Dermis microvascular lymphatic vessel endothelial cell (primary cell): ENCODE measurements at regions not wholly inside any gene's neighbourhood (a gene's known extent, or its start where the extent isn't known, plus 50 kb on each side); places are given as distances from the start of the nearest gene placed in this dataset.

ENCODE experiments used
- DNase-seq, 2 donors: peaks; one replicate each; pipeline versions ENCODE4 v3.0.0 to v3.0.0-alpha.2; 2010; ENCODE audit warnings: low read depth in 2 of 2

DNA sequence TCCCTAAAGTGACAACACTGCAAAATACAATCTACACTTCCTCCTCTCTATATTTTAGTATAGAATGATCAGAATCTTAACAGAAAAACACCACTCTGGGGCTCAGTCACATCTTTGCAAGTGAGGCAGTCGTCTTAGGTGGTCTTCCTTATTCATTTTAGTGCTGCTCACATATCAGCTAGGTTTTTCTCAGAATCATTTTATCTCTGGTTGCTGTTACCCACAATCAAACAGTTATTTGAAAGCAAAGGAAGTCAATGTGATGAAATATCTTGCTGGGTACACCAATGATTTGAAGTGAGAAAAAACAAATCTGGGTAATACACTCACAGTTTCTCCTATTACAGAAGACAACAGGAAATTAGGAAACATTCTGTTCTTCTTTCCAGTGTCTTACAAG lies 275.2 kb downstream of the DSEL start:
- DNase-seq: no peak

DNA sequence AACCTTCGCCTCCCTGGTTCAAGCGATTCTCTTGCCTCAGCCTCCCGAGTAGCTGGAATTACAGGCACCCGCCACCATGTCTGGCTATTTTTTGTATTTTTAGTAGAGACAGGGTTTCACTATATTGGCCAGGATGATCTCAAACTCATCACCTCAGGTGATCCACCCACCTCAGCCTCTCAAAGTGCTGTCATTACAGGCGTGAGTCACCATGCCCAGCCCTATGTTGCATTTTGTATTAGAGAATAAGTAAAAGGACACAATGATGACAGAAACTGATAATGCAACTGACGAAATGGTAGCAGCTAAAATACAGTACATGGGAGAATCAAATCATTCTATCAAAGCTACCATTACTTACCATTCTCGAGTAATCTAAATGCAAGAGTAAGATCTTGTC lies 276.7 kb downstream of the DSEL start:
- no peak for DNase-seq

DNA sequence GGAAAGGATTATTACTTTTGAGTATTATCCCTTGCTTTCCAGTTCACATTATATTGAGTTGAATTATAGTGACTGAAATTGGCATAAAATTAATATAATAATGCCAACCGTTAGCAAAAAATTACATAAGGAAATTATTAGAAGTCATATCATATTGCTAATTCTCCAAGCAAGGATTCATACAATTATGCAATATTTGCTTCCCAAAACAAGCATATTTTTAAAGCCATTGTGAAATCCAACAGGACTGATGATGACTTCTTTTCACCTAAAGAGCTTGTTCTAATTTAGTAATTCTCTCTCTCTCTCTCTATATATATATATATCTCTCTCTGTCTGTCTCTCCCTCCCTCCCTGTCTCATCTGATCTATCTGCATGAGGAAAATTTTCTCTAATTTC lies 283.5 kb downstream of the DSEL start:
- DNase-seq: no peak

DNA sequence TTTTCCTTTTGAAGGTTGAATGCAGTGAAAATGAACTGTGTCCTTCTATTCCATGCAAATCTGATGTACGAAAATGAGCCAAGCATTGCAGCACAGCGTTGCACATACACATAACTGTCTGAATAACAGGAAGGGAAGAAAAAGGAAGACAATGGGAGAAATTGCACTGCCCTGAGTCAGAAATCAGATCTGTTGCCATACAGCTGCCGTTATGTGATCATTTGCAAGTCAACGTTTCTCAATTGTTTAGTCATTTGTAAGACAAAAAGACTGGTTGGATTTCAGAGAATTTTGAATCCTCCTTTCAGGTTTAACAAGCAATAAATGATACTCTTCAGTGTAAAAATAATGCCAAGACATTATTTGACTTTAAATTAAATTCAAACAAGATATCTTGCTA lies 284.1 kb downstream of the DSEL start:
- peak; percentile 80 to 97 for DNase-seq

DNA sequence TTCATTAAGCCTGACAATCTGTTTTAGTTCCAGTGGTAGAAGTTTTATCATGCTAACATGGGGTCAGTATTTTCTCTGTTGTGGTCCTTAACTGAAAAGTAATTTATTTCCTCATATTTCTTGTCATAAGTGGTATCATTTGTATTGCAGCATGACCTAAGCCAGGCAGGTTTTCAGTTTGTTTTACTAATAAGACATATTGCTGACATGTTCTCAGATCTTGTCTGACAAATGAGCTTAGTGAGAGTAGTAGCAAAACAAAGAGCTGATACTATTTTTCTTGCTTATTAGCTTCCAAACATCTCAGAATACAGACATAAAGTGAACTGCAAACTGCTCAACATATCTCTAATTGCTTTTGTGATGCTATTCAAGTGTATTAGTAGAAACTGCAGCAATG lies 293.6 kb downstream of the DSEL start:
- no peak for DNase-seq

DNA sequence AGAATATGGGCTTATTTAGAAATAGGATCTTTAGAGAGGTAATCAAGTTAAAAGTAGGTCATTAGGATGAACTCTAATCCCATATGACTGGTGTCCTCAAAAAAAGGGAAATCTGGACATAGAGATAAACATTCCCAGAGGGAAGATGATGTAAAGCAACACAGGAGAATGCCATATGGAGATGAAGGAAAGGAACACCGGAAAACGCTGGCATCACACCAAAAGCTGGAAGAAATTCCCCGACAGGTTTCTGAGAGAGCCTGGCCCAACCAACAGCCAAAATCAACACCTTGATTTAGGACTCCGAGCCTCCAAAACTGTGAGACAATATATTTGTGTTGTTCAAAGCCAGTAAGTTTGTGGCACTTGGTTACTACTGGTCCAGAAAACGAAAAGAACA lies 296.7 kb downstream of the DSEL start:
- peak in 1 of 2 donors; percentile 70 for DNase-seq

DNA sequence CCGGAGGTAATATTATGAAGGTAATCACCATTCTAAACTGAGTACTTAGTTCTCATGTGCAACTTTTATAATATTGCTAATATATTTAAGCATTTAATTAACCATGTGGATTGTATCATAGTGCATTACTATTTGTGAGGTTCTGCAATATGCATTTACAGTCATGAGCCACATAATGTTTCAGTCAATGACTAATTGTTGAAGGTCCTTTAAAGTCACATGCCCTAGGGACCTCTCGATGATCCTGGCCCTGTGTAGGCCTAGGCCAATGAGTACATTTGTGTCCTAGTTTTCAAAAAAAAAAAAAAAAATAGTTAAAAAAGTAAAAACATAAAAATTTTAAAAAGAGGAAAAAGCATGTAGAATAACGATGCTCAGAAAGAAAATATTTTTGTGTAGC lies 298.0 kb downstream of the DSEL start:
- DNase-seq: no peak

DNA sequence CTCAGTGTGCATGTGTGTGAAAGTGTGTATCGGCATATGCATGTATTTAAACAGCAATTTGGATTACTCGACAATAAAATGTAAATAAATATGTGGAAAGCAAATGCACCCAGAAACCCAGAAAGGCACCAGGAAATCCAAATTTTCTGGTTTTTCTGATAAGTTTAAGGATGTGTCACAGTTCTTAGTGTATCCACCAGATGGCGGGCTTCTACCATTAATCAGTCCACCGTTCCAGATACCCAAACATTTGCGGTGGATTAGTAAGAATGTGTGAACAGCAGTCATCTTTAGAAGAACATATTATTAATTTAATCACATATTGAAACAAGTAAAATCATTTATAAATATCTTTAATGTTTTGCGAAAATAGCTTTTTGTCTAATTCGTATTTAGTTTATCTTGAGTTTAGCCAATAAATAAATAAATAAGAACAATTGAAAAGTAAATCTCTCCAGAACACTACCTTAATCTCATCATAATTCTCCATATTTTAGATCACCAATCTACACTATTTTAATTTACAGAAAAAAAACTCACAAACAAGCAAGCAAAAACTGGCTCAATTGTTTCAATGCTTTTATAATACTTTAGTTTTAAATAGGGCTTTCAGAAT lies 298.9 kb downstream of the DSEL start:
- peak; percentile 54 to 79 for DNase-seq

DNA sequence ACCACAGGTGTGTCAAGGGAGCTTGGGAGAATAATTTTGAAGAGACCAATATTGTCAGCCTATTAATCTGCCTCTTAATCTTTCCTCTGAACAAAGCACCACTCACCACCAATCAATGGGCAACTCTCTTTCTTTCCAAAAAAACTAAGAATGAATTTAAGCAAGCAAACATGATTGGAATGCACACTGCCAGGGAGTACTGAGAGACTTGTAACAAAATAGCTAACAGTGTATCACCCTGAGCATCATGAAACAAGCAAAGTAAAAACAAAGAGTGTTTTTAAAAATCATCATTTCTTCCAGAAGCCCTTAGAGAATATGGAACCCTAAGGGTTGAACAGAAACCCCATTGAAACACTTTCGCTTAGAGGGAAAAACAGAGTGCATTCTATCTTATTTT lies 299.7 kb downstream of the DSEL start:
- no peak for DNase-seq

DNA sequence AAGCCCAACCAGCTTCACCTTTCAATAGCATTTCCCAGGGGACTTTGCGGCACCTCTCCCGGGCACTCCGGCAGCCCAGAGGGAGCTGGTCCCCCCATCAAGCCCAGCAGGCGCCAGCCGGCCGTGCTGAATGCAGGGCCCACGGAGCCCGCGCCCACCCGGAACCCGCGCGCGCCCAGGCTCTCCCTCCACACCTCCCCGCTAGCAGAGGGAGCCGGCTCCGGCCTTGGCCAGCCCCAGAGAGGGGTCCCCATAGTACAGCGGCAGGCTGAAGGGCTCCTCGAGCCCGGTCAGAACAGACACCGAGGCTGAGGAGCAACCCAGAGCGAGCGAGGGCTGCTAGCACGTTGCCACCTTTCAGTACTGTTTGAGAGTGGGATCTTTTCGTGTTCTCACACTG lies 300.8 kb downstream of the DSEL start:
- no peak for DNase-seq

DNA sequence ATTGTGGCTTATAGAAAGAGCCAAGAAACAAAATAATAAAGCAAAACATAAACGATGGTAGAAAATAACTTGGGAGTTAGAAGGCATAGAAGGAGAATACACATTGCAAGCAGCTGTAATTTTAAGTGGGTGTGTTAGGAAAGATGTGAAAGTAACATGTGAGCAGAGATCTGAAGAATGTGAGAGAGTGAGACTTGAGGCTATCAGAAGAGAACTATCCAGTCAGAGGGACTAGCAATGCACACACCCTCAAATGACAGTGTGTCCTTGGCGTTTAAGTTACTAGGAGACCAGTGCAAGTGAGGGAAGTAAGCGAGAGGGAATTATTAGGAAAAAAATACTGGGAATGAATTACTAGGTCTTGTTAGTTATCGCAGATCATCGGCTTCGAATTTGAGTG lies 304.9 kb downstream of the DSEL start:
- no peak for DNase-seq

DNA sequence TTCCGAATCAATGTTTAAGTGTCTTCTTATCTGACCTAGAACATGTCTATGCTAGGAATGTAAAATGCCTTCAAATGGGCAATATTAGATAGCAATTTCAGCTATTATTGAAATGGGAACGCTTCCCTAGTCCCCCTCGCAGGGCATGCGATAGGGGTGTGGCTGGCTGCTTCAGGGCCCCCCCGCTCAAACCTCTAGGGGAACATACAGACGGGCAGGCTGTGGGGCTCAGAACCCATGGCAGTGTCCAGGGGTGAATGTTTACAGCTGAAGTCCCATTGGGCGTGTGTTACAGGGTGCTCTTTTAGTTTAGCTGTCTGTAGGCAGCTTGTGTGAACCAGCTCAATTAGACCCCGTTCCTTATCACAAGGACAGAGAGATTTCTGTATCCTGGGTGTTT lies 315.9 kb downstream of the DSEL start:
- no peak for DNase-seq

DNA sequence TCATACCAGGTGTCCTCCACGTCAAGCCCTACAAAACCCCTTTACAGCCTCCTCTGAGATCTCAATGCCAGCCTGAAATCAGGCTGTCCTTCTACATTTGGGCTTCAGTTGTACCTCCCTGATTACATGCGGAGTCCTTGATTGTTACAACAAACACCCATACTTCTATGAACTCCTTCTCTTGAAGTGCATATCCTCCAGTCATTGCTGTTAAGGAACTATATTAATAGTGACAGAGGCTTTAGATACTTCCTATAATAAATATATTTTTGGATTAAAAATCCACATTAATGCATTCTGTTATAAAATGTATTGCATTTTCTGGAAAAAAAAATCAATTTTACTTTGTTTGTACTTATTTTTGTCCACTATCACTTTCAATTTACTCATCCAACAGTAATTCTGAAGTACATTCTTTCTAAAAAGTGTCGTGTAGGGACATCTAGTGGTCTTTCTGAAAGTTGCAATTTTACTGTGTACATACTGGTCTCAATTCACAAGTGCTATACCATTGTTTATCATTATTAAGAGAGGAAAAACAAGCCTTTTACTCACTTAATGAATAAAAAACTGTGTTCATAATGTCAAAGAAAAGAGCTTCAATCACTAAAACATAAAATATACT lies 316.4 kb downstream of the DSEL start:
- DNase-seq: peak; percentile 62 to 65

DNA sequence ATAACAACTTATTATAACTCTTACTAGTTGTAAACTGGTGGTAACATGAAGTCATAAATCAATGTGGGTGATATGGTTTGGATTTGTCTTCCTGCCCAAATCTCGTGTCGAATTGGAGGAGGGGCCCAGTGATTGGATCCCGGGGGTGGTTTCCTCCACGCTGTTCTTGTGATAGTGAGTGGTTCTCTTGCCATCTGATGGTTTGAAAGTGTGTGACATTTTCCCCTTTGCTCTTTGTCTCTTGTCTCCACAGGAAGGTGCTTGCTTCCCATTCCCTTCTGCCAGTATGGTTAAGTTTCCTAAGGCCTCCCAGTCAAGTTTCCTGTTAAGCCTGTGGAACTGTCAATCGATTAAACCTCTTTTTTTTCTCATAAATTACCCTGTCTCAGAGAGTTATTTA lies 321.6 kb downstream of the DSEL start:
- peak in 1 of 2 donors; percentile 21 for DNase-seq

DNA sequence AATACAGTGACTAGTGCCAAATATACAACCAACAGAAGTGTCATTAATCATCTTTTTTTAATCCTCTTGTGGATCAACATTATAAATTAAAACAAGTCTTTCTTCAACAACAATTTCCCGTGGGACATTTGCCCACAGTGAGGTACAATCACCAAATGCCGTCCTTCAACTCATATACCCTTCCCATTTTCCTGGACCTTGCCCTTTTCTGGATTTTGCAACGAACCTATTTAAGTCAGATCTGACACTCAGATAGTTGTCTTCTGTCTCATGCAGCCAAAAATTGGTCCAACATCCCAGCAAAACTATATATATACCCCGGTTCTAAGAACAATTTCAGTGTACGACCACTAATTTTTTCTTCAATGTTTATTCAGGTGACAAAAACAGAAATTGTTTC lies 324.0 kb downstream of the DSEL start:
- DNase-seq: no peak

DNA sequence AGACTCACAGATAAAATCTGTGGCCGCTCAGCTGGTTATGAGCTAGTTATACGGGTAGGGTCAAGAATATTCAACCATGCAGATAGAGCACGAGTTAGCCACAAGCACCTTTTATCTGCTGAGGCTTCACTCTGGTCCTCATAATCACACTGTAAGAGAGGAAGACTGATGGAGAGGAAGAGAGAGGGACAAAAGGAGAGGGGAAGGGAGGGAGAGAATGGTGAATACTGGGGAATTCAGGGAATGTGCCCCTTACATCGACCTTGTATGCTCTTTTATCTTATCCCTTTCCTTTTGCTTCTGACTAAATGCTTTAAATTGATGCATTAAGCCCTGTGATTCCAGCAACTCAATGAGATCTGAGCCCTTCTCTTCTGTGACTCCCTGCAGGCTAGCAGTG lies 333.1 kb downstream of the DSEL start:
- no peak for DNase-seq

DNA sequence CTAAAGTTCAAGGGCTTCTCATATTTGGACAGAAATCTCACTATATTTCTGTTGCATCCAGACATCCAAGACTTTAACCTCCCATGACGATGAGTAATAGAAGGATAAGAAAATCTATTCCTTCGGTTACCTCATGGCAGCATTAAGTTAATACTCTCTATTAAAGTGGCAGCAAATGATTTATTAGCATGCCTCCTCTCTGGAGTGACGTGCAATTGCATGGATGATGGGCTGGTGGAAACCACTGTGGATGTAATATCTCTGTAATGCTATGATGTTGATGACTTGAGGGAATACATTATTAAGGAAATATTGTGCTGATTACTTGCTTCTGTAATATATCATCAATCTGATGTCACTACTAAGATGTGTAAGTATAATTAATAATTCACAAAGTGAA lies 336.8 kb downstream of the DSEL start:
- DNase-seq: no peak

DNA sequence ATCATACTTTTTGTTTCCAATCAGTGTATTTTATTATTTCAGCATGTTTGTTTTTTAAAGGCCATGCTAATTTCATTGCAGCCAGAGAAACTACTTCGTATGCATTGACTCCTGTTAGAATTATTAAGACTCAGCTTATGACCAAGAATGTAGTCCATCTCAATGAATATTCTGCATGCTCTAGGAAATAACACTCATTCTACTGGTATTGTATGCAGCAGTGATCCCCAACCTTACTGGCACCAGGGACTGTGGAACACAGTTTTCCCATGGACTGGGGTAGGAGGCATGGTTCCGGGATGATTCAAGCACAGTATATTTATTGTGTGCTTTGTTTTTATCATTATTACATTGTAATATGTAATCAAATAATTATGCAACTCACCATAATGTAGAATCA lies 356.9 kb downstream of the DSEL start:
- no peak for DNase-seq

DNA sequence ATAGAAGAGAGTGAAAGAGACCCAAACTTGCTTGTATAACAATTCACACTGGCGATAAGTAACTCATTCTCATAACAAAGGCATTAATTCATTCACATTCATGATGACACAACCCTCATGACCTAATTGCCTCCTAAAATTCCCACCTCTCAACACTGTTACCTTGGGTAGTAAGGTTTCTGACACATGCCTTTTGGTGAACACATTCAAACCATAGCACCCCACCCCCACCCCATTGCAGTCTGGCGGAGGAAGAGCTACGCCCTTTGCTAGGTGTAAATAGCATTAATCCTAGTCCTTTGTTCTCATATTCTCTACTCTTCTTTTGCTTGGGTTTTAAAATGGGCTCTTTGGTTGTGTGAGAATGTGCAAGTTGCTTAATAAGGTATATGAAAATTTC lies 361.5 kb downstream of the DSEL start:
- DNase-seq: no peak

DNA sequence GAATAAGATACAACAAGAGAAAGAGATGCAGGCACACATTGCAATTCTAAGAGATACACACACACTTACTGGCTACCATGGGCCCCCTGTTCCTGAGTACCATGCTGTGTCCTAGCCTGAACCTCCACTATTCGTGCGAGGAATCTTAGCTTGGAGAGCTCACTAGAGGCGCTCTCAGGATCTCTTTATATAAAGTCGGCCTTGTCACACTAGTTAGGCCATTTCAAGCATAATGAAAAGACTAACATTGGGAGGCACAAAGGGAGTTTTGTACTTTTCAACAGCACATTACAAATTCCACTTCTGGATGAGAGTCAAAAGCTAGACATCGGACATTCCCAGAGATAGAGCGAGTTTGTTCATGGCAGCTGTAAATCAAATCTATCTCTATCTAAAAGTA lies 365.2 kb downstream of the DSEL start:
- no peak for DNase-seq

DNA sequence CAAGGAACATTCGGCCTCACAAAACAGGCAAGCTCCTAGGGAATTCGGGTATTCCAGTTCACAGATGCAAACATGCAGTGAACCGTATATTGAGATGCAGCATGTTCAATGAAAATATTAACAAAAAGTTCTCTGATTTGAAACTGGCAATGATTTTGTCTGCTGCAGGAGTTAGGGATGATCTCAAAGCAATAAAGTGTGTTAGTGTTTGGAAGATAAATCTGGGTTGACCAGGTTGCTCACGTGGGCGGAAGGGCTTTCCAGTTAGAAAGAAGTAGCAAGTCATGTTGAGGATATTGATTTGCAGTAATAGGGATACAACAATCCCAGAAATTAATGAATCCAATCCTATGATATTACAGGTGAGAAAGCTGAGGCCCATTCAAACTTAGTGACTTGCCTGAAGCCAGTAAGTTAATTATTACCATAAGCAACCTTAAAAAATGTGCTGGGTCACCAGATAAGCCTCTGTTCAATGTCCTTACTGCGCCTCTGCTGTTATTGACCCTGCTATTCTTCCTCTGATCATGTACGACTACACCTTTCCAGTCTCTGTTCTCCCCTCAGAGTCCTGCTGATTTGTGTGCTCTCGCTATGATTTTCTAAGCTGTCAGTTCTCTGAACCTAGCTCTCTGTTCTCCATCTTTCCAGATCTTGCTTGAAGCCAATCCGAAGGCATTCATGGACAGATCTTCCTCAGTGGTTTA lies 370.8 kb downstream of the DSEL start:
- DNase-seq: no peak

DNA sequence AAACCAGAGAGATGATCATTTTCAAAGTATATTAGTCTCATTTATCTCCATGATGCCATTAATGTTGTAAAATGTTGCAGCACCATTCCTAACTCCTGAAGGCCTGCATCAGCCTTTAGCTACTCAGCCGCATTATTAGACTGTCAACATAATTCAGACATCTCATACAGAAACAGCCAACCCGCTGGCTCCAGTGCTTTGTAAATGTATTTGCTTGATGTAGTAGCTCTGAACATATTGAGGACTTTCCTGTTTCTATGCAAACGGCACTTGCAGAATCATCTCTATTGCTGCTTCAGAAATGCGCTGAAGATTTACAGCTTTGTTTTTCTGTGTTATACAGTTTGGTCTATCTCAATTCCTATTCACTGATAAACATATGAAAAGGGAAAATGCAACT lies 372.2 kb downstream of the DSEL start:
- no peak for DNase-seq

DNA sequence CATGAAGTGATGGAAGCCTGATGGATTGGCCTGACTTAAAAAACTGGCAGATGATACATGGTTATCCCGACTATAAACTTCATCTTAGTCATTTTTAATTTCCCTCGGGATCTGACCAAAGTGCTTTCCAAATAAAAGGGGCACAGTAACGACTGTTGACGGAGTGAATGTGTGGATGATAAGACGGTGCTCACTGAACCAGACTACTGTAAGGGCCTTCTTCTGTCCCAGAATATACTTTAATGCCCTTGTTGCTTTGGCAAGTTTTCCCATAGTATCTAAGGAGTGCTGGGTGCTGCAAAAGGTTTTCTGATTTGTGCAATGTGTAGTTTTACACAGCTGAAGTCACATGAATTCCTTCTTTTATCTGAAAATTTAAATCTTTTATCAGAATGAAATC lies 373.5 kb downstream of the DSEL start:
- DNase-seq: no peak
